Neural progenitor cell (in vitro differentiated cells): ENCODE measurements at regions not wholly inside any gene's neighbourhood (a gene's known extent, or its start where the extent isn't known, plus 50 kb on each side); places are given as distances from the start of the nearest gene placed in this dataset.

Experiments used
- DNase-seq: peaks from one replicate; pipeline ENCODE4 v3.0.0-alpha.2; 2016; ENCODE audit warnings: low spot score
- H2AFZ ChIP-seq: fragments of 200-600 bp; sonication (generic); replicated peaks from 2 replicates; pipeline ENCODE4 v1.6.1; 2016; ENCODE audit warnings: antibody characterized with exemption
- H3F3A ChIP-seq: fragments of 200-600 bp; sonication (generic); 2 replicates; pipeline ENCODE4 v1.6.1; 2016; ENCODE audit warnings: antibody characterized with exemption, low read depth
- H3K27ac ChIP-seq: fragments of 200-600 bp; sonication (generic); 2 replicates; pipeline ENCODE4 v1.5.1; 2016; ENCODE audit warnings: mild to moderate bottlenecking
- H3K27me3 ChIP-seq: fragments of 200-600 bp; sonication (generic); 2 replicates; pipeline ENCODE4 v1.6.1; 2016; ENCODE audit warnings: mild to moderate bottlenecking, moderate library complexity
- H3K36me3 ChIP-seq: fragments of 200-600 bp; sonication (generic); 2 replicates; pipeline ENCODE4 v1.5.1; 2016
- H3K4me1 ChIP-seq: fragments of 200-600 bp; sonication (generic); 2 replicates; pipeline ENCODE4 v1.6.1; 2016; ENCODE audit warnings: mixed run types
- H3K4me2 ChIP-seq: fragments of 200-600 bp; sonication (generic); 2 replicates; pipeline ENCODE4 v1.6.1; 2016
- H3K4me3 ChIP-seq: fragments of 200-600 bp; sonication (generic); 2 replicates; pipeline ENCODE4 v1.5.1; 2016
- H3K79me2 ChIP-seq: fragments of 200-600 bp; sonication (generic); 2 replicates; pipeline ENCODE4 v1.6.1; 2016; ENCODE audit warnings: low read depth
- H3K9ac ChIP-seq: fragments of 200-600 bp; sonication (generic); 2 replicates; pipeline ENCODE4 v1.6.1; 2016
- H3K9me3 ChIP-seq: fragments of 200-600 bp; sonication (generic); 2 replicates; pipeline ENCODE4 v1.5.1; 2016; ENCODE audit warnings: low read depth
- H4K20me1 ChIP-seq: fragments of 200-600 bp; sonication (generic); 2 replicates; pipeline ENCODE4 v1.6.1; 2016; ENCODE audit warnings: low read depth
- H3K27ac Mint-ChIP-seq: 3 replicates; pipeline ENCODE4 v1.8.0; 2021; ENCODE audit warnings: mixed read lengths
- H3K27me3 Mint-ChIP-seq: 2 replicates; pipeline ENCODE4 v1.8.0; 2022; ENCODE audit warnings: low read depth, mild to moderate bottlenecking, inconsistent platforms, moderate library complexity, mixed read lengths; ENCODE audit not compliant: insufficient read depth
- H3K36me3 Mint-ChIP-seq: 3 replicates; pipeline ENCODE4 v1.8.0; 2021; ENCODE audit warnings: mixed read lengths
- H3K4me1 Mint-ChIP-seq: 3 replicates; pipeline ENCODE4 v1.8.0; 2021; ENCODE audit warnings: mixed read lengths
- H3K4me3 Mint-ChIP-seq: 3 replicates; pipeline ENCODE4 v1.8.0; 2021; ENCODE audit warnings: mild to moderate bottlenecking, moderate library complexity, mixed read lengths
- H3K9me3 Mint-ChIP-seq: 3 replicates; pipeline ENCODE4 v1.8.0; 2020; ENCODE audit warnings: mixed read lengths
- EZH2 ChIP-seq: fragments of 200-600 bp; sonication (generic); IDR thresholded peaks from 2 replicates; pipeline ENCODE4 v1.6.1; 2017; ENCODE audit warnings: antibody characterized with exemption, mild to moderate bottlenecking, moderate library complexity
- EZH2phosphoT487 ChIP-seq: fragments of 200-600 bp; sonication (generic); IDR thresholded peaks from 2 replicates; pipeline ENCODE4 v1.6.1; 2017; ENCODE audit warnings: antibody characterized with exemption
- TF ChIP-seq, protein P1 (sequence below): fragments of 200-600 bp; sonication (generic); IDR thresholded peaks from 2 replicates; pipeline ENCODE4 v1.5.1; 2017; ENCODE audit warnings: antibody characterized with exemption, mild to moderate bottlenecking

DNA sequence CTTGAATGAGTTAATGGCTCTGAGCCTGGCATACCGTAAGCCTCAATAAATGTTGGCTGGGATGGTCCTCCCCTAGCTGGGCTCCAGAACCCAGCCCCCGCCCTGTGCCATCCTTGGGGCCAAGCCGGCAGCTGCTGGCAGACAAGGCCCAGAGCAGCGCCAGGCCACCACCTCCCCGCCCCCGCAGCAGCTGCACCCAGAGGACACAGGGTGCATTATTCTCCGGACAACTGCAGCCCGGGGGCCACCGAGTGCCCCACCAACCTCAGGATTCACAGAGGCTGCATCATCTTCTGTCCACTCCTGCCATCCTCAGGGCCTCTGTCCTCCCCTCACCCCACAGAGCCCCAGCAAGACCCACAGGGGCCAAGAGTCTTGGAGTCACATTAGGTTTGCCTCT lies 92.7 kb downstream of the NCOR2 start:
- Mint-ChIP-seq H3K27ac (no peak overlapping the region), H3K4me3 (no peak overlapping the region), H3K36me3 (peaks cover 62% of the 10 kb centered on the region), H3K9me3 (peaks cover 31% of the 10 kb centered on the region), H3K4me1 (peaks cover 9% of the 10 kb centered on the region), H3K27me3 (peaks cover 2% of the 10 kb centered on the region)
- no peaks in the 10 kb centered on the region for H3F3A ChIP-seq
- peaks cover 8% of the 10 kb centered on the region for H3K36me3 ChIP-seq
- no peaks in the 10 kb centered on the region for H3K27me3 ChIP-seq
- TF ChIP-seq, protein P1, sequence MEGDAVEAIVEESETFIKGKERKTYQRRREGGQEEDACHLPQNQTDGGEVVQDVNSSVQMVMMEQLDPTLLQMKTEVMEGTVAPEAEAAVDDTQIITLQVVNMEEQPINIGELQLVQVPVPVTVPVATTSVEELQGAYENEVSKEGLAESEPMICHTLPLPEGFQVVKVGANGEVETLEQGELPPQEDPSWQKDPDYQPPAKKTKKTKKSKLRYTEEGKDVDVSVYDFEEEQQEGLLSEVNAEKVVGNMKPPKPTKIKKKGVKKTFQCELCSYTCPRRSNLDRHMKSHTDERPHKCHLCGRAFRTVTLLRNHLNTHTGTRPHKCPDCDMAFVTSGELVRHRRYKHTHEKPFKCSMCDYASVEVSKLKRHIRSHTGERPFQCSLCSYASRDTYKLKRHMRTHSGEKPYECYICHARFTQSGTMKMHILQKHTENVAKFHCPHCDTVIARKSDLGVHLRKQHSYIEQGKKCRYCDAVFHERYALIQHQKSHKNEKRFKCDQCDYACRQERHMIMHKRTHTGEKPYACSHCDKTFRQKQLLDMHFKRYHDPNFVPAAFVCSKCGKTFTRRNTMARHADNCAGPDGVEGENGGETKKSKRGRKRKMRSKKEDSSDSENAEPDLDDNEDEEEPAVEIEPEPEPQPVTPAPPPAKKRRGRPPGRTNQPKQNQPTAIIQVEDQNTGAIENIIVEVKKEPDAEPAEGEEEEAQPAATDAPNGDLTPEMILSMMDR = no peak
- TF ChIP-seq EZH2phosphoT487 = no peak
- TF ChIP-seq EZH2 = no peak
- H2AFZ ChIP-seq = no peak overlapping the region
- no peak overlapping the region for H3K9ac ChIP-seq
- no peak overlapping the region for H3K4me2 ChIP-seq
- H3K9me3 ChIP-seq = no peaks in the 10 kb centered on the region
- peaks cover 9% of the 10 kb centered on the region for H4K20me1 ChIP-seq
- H3K4me1 ChIP-seq = peaks cover 8% of the 10 kb centered on the region
- no peak overlapping the region for H3K4me3 ChIP-seq
- DNase-seq = no peak
- H3K27ac ChIP-seq = no peak overlapping the region
- H3K79me2 ChIP-seq = peaks cover 21% of the 10 kb centered on the region

- no peaks in the 10 kb centered on the region for H3K4me1 ChIP-seq
- H3K36me3 ChIP-seq = peaks cover 8% of the 10 kb centered on the region
- H4K20me1 ChIP-seq = no peaks in the 10 kb centered on the region
- Mint-ChIP-seq H3K27me3 (peaks cover 4% of the 10 kb centered on the region), H3K4me3 (no peak overlapping the region), H3K27ac (no peak overlapping the region), H3K36me3 (peaks cover 65% of the 10 kb centered on the region), H3K9me3 (peaks cover 40% of the 10 kb centered on the region), H3K4me1 (no peaks in the 10 kb centered on the region)
- no peak overlapping the region for H2AFZ ChIP-seq
- no peak overlapping the region for H3K27ac ChIP-seq
- no peaks in the 10 kb centered on the region for H3K9me3 ChIP-seq
- no peak for TF ChIP-seq EZH2
- TF ChIP-seq, protein P1 = no peak
- TF ChIP-seq EZH2phosphoT487 = no peak
- H3K27me3 ChIP-seq = no peaks in the 10 kb centered on the region
- H3K9ac ChIP-seq = no peak overlapping the region
- no peaks in the 10 kb centered on the region for H3F3A ChIP-seq
- peaks cover 23% of the 10 kb centered on the region for H3K79me2 ChIP-seq
- H3K4me3 ChIP-seq = no peak overlapping the region
- no peak overlapping the region for H3K4me2 ChIP-seq
- no peak for DNase-seq
Observed at GRCh38 chr12:124472690-124473279, 94.6 kb downstream of the NCOR2 start.

- Histone ChIP-seq H3K27ac (no peak overlapping the region), H3K27me3 (no peaks in the 10 kb centered on the region), H3K9me3 (no peaks in the 10 kb centered on the region), H3K36me3 (peaks cover 8% of the 10 kb centered on the region), H4K20me1 (no peaks in the 10 kb centered on the region), H2AFZ (no peak overlapping the region), H3K4me3 (no peak overlapping the region), H3F3A (no peaks in the 10 kb centered on the region), H3K4me2 (no peak overlapping the region), H3K79me2 (peaks cover 23% of the 10 kb centered on the region), H3K4me1 (no peaks in the 10 kb centered on the region), H3K9ac (no peak overlapping the region)
- Mint-ChIP-seq H3K27me3 (peaks cover 3% of the 10 kb centered on the region), H3K27ac (no peak overlapping the region), H3K36me3 (peaks cover 60% of the 10 kb centered on the region), H3K4me1 (no peaks in the 10 kb centered on the region), H3K9me3 (peaks cover 42% of the 10 kb centered on the region), H3K4me3 (no peak overlapping the region)
- TF ChIP-seq, protein P1 = no peak
- TF ChIP-seq EZH2phosphoT487 (no peak), EZH2 (no peak)
- DNase-seq = no peak
Observed at GRCh38 chr12:124471828-124472227, 95.6 kb downstream of the NCOR2 start.
